ENCODE measurements at regions not wholly inside any gene's neighbourhood (a gene's known extent, or its start where the extent isn't known, plus 50 kb on each side); places are given as distances from the start of the nearest gene placed in this dataset.

- DNase-seq = no peak
- H3K9me3 ChIP-seq (replicated peaks) = no peaks in the 10 kb centered on the region
- H3K27ac ChIP-seq (replicated peaks) = no peak overlapping the region
- no peaks in the 10 kb centered on the region for H3K36me3 ChIP-seq
- no peak overlapping the region for H3K4me3 ChIP-seq
- intact Hi-C loops (cut with micrococcal nuclease) = loop anchor here (10.0 kb wide), 1 partner anchor 51 kb away; no protein-coding TSS in a partner anchor
- peaks cover 48% of the 10 kb centered on the region for H3K4me1 ChIP-seq
- TF ChIP-seq CTCF (IDR thresholded peaks at IDR 0.05; ENCODE audit: borderline replicate concordance) = no peak
- no peaks in the 10 kb centered on the region for H3K27me3 ChIP-seq (ENCODE audit: low read depth)
These were observed 69.7 kb upstream of the ABL1 start for GRCh38 chr9:130765137-130766020.

- intact Hi-C loops (cut with micrococcal nuclease) = loop anchor here (10.0 kb wide), 1 partner anchor 51 kb away; no protein-coding TSS in a partner anchor
- Histone ChIP-seq H3K27me3 (ENCODE audit: low read depth) (no peaks in the 10 kb centered on the region), H3K9me3 (replicated peaks) (no peaks in the 10 kb centered on the region), H3K4me1 (peaks cover 51% of the 10 kb centered on the region), H3K4me3 (no peak overlapping the region), H3K36me3 (no peaks in the 10 kb centered on the region), H3K27ac (replicated peaks) (no peak overlapping the region)
- TF ChIP-seq CTCF (IDR thresholded peaks at IDR 0.05; ENCODE audit: borderline replicate concordance) = no peak
- DNase-seq = no peak
These were observed 68.8 kb upstream of the ABL1 start for GRCh38 chr9:130766021-130766926.

GRCh38 chr9:130766927-130767307 lies 68.1 kb upstream of the ABL1 start:
- no peak overlapping the region for H3K27ac ChIP-seq (replicated peaks)
- H3K27me3 ChIP-seq (ENCODE audit: low read depth) = no peaks in the 10 kb centered on the region
- no peaks in the 10 kb centered on the region for H3K9me3 ChIP-seq (replicated peaks)
- peaks cover 51% of the 10 kb centered on the region for H3K4me1 ChIP-seq
- no peak for TF ChIP-seq CTCF (IDR thresholded peaks at IDR 0.05; ENCODE audit: borderline replicate concordance)
- no peak overlapping the region for H3K4me3 ChIP-seq
- H3K36me3 ChIP-seq = no peaks in the 10 kb centered on the region
- intact Hi-C loops (cut with micrococcal nuclease) = loop anchor here (10.0 kb wide), 1 partner anchor 52 kb away; no protein-coding TSS in a partner anchor
- no peak for DNase-seq

- DNase-seq = no peak
- intact Hi-C loops (cut with micrococcal nuclease) = loop anchor here (10.0 kb wide), 1 partner anchor 53 kb away; no protein-coding TSS in a partner anchor
- Histone ChIP-seq H3K4me1 (peaks cover 51% of the 10 kb centered on the region), H3K4me3 (no peak overlapping the region), H3K27ac (replicated peaks) (no peak overlapping the region), H3K9me3 (replicated peaks) (no peaks in the 10 kb centered on the region), H3K27me3 (ENCODE audit: low read depth) (no peaks in the 10 kb centered on the region), H3K36me3 (no peaks in the 10 kb centered on the region)
- TF ChIP-seq CTCF (IDR thresholded peaks at IDR 0.05; ENCODE audit: borderline replicate concordance) = no peak
These were observed 66.8 kb upstream of the ABL1 start for GRCh38 chr9:130768265-130768664.

- TF ChIP-seq CTCF (IDR thresholded peaks at IDR 0.05; ENCODE audit: borderline replicate concordance) = no peak
- Histone ChIP-seq H3K27me3 (ENCODE audit: low read depth) (no peaks in the 10 kb centered on the region), H3K4me1 (peaks cover 46% of the 10 kb centered on the region), H3K27ac (replicated peaks) (no peak overlapping the region), H3K9me3 (replicated peaks) (no peaks in the 10 kb centered on the region), H3K36me3 (no peaks in the 10 kb centered on the region), H3K4me3 (no peak overlapping the region)
- intact Hi-C loops (cut with micrococcal nuclease) = loop anchor here (10.0 kb wide), 1 partner anchor 54 kb away; no protein-coding TSS in a partner anchor
- DNase-seq = no peak
These were observed 66.1 kb upstream of the ABL1 start for GRCh38 chr9:130768891-130769403.

All from left ventricle myocardium inferior (tissue), 1 donor.